IMR-90 (cell line): ENCODE measurements at regions not wholly inside any gene's neighbourhood (a gene's known extent, or its start where the extent isn't known, plus 50 kb on each side); places are given as distances from the start of the nearest gene placed in this dataset.

ENCODE experiments used
- ATAC-seq: fragments of 200-7000 bp; cut with Tn5 transposase; 2 replicates; pipeline ENCODE4 v1.9.1; 2020; ENCODE audit warnings: low read depth, mild to moderate bottlenecking, moderate library complexity
- BruUV-seq: library from RNA; stranded (reverse); fragments of 400-500 nt; replicated peaks from 2 replicates; lab custom pipeline; 2021; lab: Mats Ljungman, UMichigan
- CTCF ChIA-PET: fragments of 300-600 bp; formaldehyde crosslinking; extraction: SDS; loops from one replicate; lab custom pipeline; 2021; ENCODE audit warnings: antibody characterized with exemption; lab: Yijun Ruan, JAX
- POLR2A ChIA-PET: fragments of 300-600 bp; sonication (Branson Sonifier 250); formaldehyde crosslinking; loops from one replicate; lab custom pipeline; 2022; ENCODE audit warnings: antibody characterized with exemption; ENCODE audit not compliant: unreplicated experiment; lab: Charles Lee
- DNase-seq: peaks from one replicate; pipeline ENCODE4 v3.0.0; 2013
- H2AFZ ChIP-seq: replicated peaks from 2 replicates; pipeline ENCODE3; 2013; ENCODE audit warnings: low read length, mild to moderate bottlenecking; ENCODE audit not compliant: poor library complexity
- H2AK5ac ChIP-seq: 2 replicates; pipeline ENCODE4 v1.6.1; 2013; ENCODE audit warnings: low read depth, low read length, inconsistent platforms
- H2AK9ac ChIP-seq: replicated peaks from 2 replicates; pipeline ENCODE3; 2013; ENCODE audit warnings: mild to moderate bottlenecking, low read depth, low read length, moderate library complexity; ENCODE audit not compliant: poor library complexity
- H2BK120ac ChIP-seq: 2 replicates; pipeline ENCODE4 v1.6.1; 2013; ENCODE audit warnings: low read depth, low read length, inconsistent platforms
- H2BK15ac ChIP-seq: 3 replicates; pipeline ENCODE4 v1.6.1; 2013; ENCODE audit warnings: low read depth, low read length, inconsistent platforms
- H2BK20ac ChIP-seq: 2 replicates; pipeline ENCODE4 v1.6.1; 2013; ENCODE audit warnings: low read depth, mild to moderate bottlenecking, inconsistent platforms, low read length, moderate library complexity
- H2BK5ac ChIP-seq: 2 replicates; pipeline ENCODE4 v1.6.1; 2013; ENCODE audit warnings: mild to moderate bottlenecking, low read depth, low read length, inconsistent platforms; ENCODE audit not compliant: poor library complexity, severe bottlenecking
- H3K14ac ChIP-seq: replicated peaks from 2 replicates; pipeline ENCODE4 v1.6.1; 2013; ENCODE audit warnings: low read depth, low read length, inconsistent platforms
- H3K18ac ChIP-seq: 2 replicates; pipeline ENCODE4 v1.6.1; 2013; ENCODE audit warnings: low read depth, low read length, control low read depth
- H3K23ac ChIP-seq: 2 replicates; pipeline ENCODE4 v1.6.1; 2013; ENCODE audit warnings: low read depth, low read length, inconsistent platforms
- H3K27ac ChIP-seq: 2 replicates; pipeline ENCODE4 v1.5.1; 2013; ENCODE audit warnings: mild to moderate bottlenecking, control low read depth, low read length; ENCODE audit not compliant: insufficient read depth
- H3K27me3 ChIP-seq: 2 replicates; pipeline ENCODE4 v1.6.1; 2013; ENCODE audit warnings: low read length; ENCODE audit not compliant: control insufficient read depth, insufficient read depth
- H3K36me3 ChIP-seq: 2 replicates; pipeline ENCODE4 v1.6.1; 2013; ENCODE audit warnings: low read length, mixed read lengths; ENCODE audit not compliant: control insufficient read depth, insufficient read depth
- H3K4ac ChIP-seq: 2 replicates; pipeline ENCODE4 v1.6.1; 2013; ENCODE audit warnings: low read depth, low read length, inconsistent platforms
- H3K4me1 ChIP-seq: 2 replicates; pipeline ENCODE4 v1.6.1; 2013; ENCODE audit warnings: low read length, mixed read lengths; ENCODE audit not compliant: control insufficient read depth, insufficient read depth
- H3K4me2 ChIP-seq: 2 replicates; pipeline ENCODE4 v1.6.1; 2013; ENCODE audit warnings: low read depth, mild to moderate bottlenecking, control low read depth, low read length, moderate library complexity
- H3K4me3 ChIP-seq: 2 replicates; pipeline ENCODE4 v1.5.1; 2013; ENCODE audit warnings: low read depth, mild to moderate bottlenecking, control low read depth, low read length, moderate library complexity; ENCODE audit not compliant: insufficient read depth
- H3K56ac ChIP-seq: 2 replicates; pipeline ENCODE4 v1.6.1; 2013; ENCODE audit warnings: low read length, inconsistent platforms; ENCODE audit not compliant: insufficient read depth; ENCODE audit errors: extremely low read depth
- H3K79me1 ChIP-seq, 2 experiments: 2 replicates each; pipeline ENCODE4 v1.6.1; 2013; ENCODE audit warnings: low read length in 2 of 2, inconsistent platforms in 1 of 2, low read depth in 1 of 2
- H3K9ac ChIP-seq: 2 replicates; pipeline ENCODE4 v1.6.1; 2013; ENCODE audit warnings: low read depth, low read length, control low read depth
- H3K9me1 ChIP-seq: 2 replicates; pipeline ENCODE4 v1.6.1; 2013; ENCODE audit warnings: low read length, inconsistent platforms; ENCODE audit not compliant: insufficient read depth
- H3K9me3 ChIP-seq: 2 replicates; pipeline ENCODE4 v1.6.1; 2013; ENCODE audit warnings: low read length; ENCODE audit not compliant: control insufficient read depth, insufficient read depth
- H4K20me1 ChIP-seq: 2 replicates; pipeline ENCODE4 v1.6.1; 2013; ENCODE audit warnings: low read length, inconsistent platforms; ENCODE audit not compliant: insufficient read depth
- H4K5ac ChIP-seq: 2 replicates; pipeline ENCODE4 v1.6.1; 2013; ENCODE audit warnings: mild to moderate bottlenecking, low read depth, low read length, control low read depth
- H4K8ac ChIP-seq, 2 experiments: 2 replicates each; pipeline ENCODE4 v1.6.1; 2013; ENCODE audit warnings: low read depth in 2 of 2, low read length in 2 of 2, control low read depth in 1 of 2, inconsistent platforms in 1 of 2
- H4K91ac ChIP-seq: 2 replicates; pipeline ENCODE4 v1.6.1; 2013; ENCODE audit warnings: low read depth, low read length, inconsistent platforms; ENCODE audit not compliant: insufficient read depth
- BHLHE40 ChIP-seq: fragments of 150-350 bp; IDR thresholded peaks from 2 replicates; pipeline ENCODE4 v1.6.1; 2016; ENCODE audit warnings: mild to moderate bottlenecking, low read depth, low read length
- CEBPB ChIP-seq: IDR thresholded peaks from 2 replicates; pipeline ENCODE4 v1.6.1; 2012; ENCODE audit warnings: low read depth, low read length, improper control_type of control experiment
- CHD1 ChIP-seq: IDR thresholded peaks from 2 replicates; pipeline ENCODE4 v1.6.1; 2012; ENCODE audit warnings: low read depth, low read length, improper control_type of control experiment
- CTCF ChIP-seq: conservative IDR thresholded peaks from 2 replicates; pipeline ENCODE4 v1.5.1; 2012; ENCODE audit warnings: mild to moderate bottlenecking, low read depth, low read length, improper control_type of control experiment
- ELK1 ChIP-seq: fragments of 150-350 bp; IDR thresholded peaks from 2 replicates; pipeline ENCODE4 v1.6.1; 2016; ENCODE audit warnings: low read depth, mild to moderate bottlenecking, low read length, moderate library complexity, borderline replicate concordance
- FOS ChIP-seq: fragments of 150-350 bp; IDR thresholded peaks from 2 replicates; pipeline ENCODE4 v1.6.1; 2016; ENCODE audit warnings: low read depth, low read length
- MAFK ChIP-seq: IDR thresholded peaks from 2 replicates; pipeline ENCODE4 v1.6.1; 2012; ENCODE audit warnings: low read depth, low read length, improper control_type of control experiment
- MAZ ChIP-seq: IDR thresholded peaks from 2 replicates; pipeline ENCODE4 v1.6.1; 2012; ENCODE audit warnings: low read depth, mild to moderate bottlenecking, low read length, improper control_type of control experiment, moderate library complexity, borderline replicate concordance
- MXI1 ChIP-seq: IDR thresholded peaks from 2 replicates; pipeline ENCODE4 v1.6.1; 2012; ENCODE audit warnings: low read depth, mild to moderate bottlenecking, low read length, moderate library complexity, borderline replicate concordance
- NFE2L2 ChIP-seq: fragments of 150-350 bp; IDR thresholded peaks from 2 replicates; pipeline ENCODE4 v1.6.1; 2016; ENCODE audit warnings: low read depth, mild to moderate bottlenecking, low read length
- POLR2A ChIP-seq: IDR thresholded peaks from 2 replicates; pipeline ENCODE4 v1.6.1; 2012; ENCODE audit warnings: mild to moderate bottlenecking, low read depth, low read length
- RAD21 ChIP-seq: IDR thresholded peaks from 2 replicates; pipeline ENCODE4 v1.6.1; 2012; ENCODE audit warnings: low read length, improper control_type of control experiment
- RFX5 ChIP-seq: IDR thresholded peaks from 2 replicates; pipeline ENCODE4 v1.8.0; 2012; ENCODE audit warnings: low read depth, mild to moderate bottlenecking, low read length, moderate library complexity
- SMC3 ChIP-seq: fragments of 150-350 bp; IDR thresholded peaks from 2 replicates; pipeline ENCODE4 v1.6.1; 2016; ENCODE audit warnings: low read depth, mild to moderate bottlenecking, antibody characterized with exemption, low read length, moderate library complexity
- USF2 ChIP-seq: fragments of 150-350 bp; IDR thresholded peaks from 2 replicates; pipeline ENCODE4 v1.6.1; 2017; ENCODE audit warnings: mild to moderate bottlenecking, antibody characterized with exemption, low read length, low read depth
- WGBS, 2 experiments: methylation state at CpG; one replicate each; pipeline versions ENCODE4 v1.1.5 to v1.1.7; 2013; ENCODE audit warnings: missing lambda C conversion rate in 2 of 2; ENCODE audit not compliant: insufficient read length in 1 of 2; ENCODE audit errors: extremely low coverage in 2 of 2; 5-methylcytosine and 5-hydroxymethylcytosine counted together
- dilution Hi-C: fragments of 300-500 bp; cut with HindIII; formaldehyde crosslinking; loops from one replicate; pipeline ENCODE4 v1.14.3; 2018; ENCODE audit warnings: low sequenced_read_pairs; ENCODE audit not compliant: unreplicated experiment
- in situ Hi-C: fragments of 300-500 bp; cut with MboI; formaldehyde crosslinking; loops from 3 replicates; pipeline ENCODE4 v1.14.3; 2019; ENCODE audit warnings: low sequenced_read_pairs, inconsistent platforms, mixed read lengths
- intact Hi-C: fragments of 100-400 bp; cut with micrococcal nuclease; formaldehyde crosslinking; loops from 2 replicates; pipeline ENCODE4 v1.10.0; 2022

- no peak overlapping the region for H3K9ac ChIP-seq
- no peak overlapping the region for H2AK9ac ChIP-seq
- no peaks in the 10 kb centered on the region for H4K20me1 ChIP-seq
- no peaks in the 10 kb centered on the region for H3K9me1 ChIP-seq
- H3K27me3 ChIP-seq, result peaks cover 2% of the 10 kb centered on the region; the same call in 1 of the 2 replicates
- no peak overlapping the region for H2BK5ac ChIP-seq
- intact Hi-C loops (no loop called here), in situ Hi-C loops (no loop called here), dilution Hi-C loops (no loop called here)
- no peak overlapping the region for H4K91ac ChIP-seq
- H2BK20ac ChIP-seq, result no peak overlapping the region
- H3K14ac ChIP-seq, result no peak overlapping the region
- no peaks in the 10 kb centered on the region for H3K79me1 ChIP-seq
- no peak overlapping the region for H2BK15ac ChIP-seq
- H3K18ac ChIP-seq, result no peak overlapping the region
- ATAC-seq (no peak), DNase-seq (no peak)
- H3K56ac ChIP-seq, result no peak overlapping the region
- H3K27ac ChIP-seq, result no peak overlapping the region
- H4K8ac ChIP-seq, result no peak overlapping the region
- no peak overlapping the region for H2AFZ ChIP-seq
- no CpG with 5 or more reads among the region's 3 CpGs for WGBS, 2 experiments
- no peaks in the 10 kb centered on the region for H3K36me3 ChIP-seq
- H4K5ac ChIP-seq, result no peak overlapping the region
- H3K4me1 ChIP-seq, result no peaks in the 10 kb centered on the region
- ChIA-PET POLR2A (no interaction called here), CTCF (no interaction called here)
- no TSS peak for BruUV-seq
- no peak overlapping the region for H3K23ac ChIP-seq
- no peaks in the 10 kb centered on the region for H3K9me3 ChIP-seq
- TF ChIP-seq RFX5 (no peak), NFE2L2 (no peak), USF2 (no peak), MXI1 (no peak), MAFK (no peak), MAZ (no peak), ELK1 (no peak), SMC3 (no peak), CHD1 (no peak), RAD21 (no peak), POLR2A (no peak), CTCF (no peak), CEBPB (no peak), BHLHE40 (no peak), FOS (no peak)
- H2AK5ac ChIP-seq, result no peak overlapping the region
- H3K4me3 ChIP-seq, result no peak overlapping the region
- no peak overlapping the region for H2BK120ac ChIP-seq
- H3K4me2 ChIP-seq, result no peak overlapping the region
- H3K4ac ChIP-seq, result no peak overlapping the region
Observed at GRCh38 chr2:118627156-118627555, 220.3 kb downstream of the EN1 start.
